ENCODE measurements at regions not wholly inside any gene's neighbourhood (a gene's known extent, or its start where the extent isn't known, plus 50 kb on each side); places are given as distances from the start of the nearest gene placed in this dataset.

DNA sequence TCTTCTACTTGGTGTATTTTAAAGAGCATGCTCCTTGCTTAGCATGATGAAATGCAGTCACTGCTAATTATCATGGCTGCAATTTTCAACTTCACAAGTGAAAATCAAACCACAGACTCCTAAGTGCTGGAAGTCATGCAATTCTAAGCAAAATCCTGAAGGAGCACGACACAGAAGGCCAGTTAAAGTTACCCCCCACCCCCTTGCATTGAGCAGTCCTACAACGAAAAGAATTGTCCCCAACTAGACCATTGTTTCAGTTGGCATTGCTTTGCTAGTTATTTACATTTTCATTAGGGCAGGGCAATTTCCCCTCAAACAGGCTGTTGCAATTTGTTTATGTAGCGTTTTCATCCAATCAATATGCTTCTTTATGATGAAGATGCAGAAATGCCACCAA, 321.2 kb downstream of the PCDH7 start:
- TF ChIP-seq, protein P1, sequence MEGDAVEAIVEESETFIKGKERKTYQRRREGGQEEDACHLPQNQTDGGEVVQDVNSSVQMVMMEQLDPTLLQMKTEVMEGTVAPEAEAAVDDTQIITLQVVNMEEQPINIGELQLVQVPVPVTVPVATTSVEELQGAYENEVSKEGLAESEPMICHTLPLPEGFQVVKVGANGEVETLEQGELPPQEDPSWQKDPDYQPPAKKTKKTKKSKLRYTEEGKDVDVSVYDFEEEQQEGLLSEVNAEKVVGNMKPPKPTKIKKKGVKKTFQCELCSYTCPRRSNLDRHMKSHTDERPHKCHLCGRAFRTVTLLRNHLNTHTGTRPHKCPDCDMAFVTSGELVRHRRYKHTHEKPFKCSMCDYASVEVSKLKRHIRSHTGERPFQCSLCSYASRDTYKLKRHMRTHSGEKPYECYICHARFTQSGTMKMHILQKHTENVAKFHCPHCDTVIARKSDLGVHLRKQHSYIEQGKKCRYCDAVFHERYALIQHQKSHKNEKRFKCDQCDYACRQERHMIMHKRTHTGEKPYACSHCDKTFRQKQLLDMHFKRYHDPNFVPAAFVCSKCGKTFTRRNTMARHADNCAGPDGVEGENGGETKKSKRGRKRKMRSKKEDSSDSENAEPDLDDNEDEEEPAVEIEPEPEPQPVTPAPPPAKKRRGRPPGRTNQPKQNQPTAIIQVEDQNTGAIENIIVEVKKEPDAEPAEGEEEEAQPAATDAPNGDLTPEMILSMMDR (IDR thresholded peaks at IDR 0.05): no peak
- TF ChIP-seq POLR2A (IDR thresholded peaks at IDR 0.05; ENCODE audit: low read depth) (no peak), POLR2AphosphoS5 (IDR thresholded peaks at IDR 0.05) (no peak)
